NCI-H2081 treated with DMSO at 0.1 percent for 48 hours (cell line): ENCODE measurements at regions not wholly inside any gene's neighbourhood (a gene's known extent, or its start where the extent isn't known, plus 50 kb on each side); places are given as distances from the start of the nearest gene placed in this dataset.

ENCODE experiments used
- DNase-seq: peaks from one replicate; lab custom pipeline; 2025; lab: John Stamatoyannopoulos, UW

DNA sequence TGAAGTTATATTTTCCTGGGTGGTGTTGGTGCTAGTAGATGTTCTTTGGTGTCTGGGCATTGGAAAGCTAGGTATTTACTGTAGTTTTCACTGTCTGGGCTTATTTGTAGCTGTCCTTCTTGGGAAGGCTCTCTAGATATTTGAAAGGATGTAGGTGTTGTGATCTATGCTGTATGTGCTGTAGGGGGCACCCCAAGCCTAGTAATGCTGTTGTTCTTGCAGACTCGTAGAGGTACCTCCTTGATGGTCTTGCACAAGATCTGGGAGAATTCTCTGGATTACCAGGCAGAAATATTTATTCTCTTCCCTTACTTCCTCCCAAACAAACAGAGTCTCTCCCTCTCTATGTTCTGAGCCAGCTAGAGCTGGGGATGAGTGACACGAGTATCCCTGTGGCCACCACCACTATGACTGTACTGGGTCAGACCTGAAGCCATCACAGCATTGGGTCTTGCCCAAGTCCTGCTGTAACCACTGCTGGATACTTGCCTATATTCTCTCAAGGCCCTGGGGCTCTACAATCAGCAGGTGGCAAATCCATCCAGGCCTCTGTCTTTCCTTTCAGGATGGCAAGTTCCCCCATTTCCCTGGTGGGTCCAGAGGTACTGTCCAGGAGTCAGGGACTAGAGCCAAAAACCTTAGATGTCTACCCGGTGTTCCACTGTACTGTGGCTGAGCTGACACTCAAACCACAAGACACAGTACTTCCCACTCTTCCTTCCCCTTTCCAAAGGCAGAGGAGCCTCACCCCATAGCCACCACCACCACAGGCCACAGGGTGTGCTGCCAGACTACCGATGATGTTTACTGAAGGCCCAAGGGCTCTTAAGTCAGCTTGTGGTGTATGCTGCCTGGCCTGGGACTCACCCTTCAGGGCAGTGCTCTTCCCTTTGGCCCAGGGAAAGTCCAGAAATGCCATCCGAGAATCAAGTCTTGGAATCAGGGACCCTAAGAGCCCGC is 195.2 kb upstream of the DPPA4 start:
- DNase-seq = no peak

DNA sequence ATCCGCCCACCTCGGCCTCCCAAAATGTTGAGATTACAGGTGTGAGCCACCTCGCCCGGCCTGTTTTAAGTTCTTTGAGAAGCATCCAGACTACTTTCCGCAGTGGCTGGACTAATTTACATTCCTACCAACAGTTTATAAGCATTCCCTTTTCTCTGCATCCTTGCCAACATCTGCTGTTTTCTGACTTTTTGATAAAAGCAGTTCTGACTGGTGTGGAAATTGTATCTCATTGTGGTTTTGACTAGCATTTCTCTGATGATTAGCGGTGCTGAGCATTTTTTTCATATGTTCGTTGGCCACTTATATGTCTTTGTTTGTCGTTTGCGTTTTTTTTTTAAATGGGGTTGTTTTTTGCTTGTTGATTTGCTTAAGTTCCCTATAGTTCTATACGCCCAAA is 208.4 kb upstream of the DPPA4 start:
- no peak for DNase-seq

DNA sequence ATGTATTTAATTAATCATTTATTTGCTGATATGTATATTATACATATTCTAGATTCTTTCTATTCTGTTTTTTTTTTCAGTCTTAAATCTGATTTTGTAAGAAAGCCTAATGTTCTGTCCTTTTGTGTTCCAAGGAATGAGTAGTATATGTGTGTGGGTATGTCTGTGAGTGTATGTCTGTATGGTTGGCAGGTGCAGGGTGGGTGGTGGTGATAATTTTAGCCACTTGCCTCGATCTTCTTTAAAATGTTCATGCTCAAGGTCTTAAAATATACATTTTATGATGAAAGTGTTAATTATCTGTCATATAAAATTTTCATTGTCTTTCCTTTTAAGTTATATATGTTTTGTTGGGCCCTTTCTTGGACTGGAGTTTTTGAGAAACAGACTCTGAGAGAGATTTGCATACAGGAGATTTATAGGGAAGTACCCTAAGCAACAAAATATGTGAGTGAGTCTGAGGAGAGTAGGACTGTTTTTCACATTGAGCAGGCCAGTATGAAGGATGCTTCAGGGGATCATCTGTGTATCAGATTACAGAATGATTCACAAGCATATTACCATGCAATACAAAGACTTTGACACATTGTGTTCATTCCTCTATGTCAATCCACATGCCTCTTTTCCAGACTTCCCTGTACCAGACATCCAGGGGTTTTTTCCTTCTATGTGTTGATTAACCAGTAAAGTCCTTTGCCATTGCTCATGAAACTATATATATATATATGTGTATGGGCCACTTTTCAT is 211.0 kb upstream of the DPPA4 start:
- no peak for DNase-seq

DNA sequence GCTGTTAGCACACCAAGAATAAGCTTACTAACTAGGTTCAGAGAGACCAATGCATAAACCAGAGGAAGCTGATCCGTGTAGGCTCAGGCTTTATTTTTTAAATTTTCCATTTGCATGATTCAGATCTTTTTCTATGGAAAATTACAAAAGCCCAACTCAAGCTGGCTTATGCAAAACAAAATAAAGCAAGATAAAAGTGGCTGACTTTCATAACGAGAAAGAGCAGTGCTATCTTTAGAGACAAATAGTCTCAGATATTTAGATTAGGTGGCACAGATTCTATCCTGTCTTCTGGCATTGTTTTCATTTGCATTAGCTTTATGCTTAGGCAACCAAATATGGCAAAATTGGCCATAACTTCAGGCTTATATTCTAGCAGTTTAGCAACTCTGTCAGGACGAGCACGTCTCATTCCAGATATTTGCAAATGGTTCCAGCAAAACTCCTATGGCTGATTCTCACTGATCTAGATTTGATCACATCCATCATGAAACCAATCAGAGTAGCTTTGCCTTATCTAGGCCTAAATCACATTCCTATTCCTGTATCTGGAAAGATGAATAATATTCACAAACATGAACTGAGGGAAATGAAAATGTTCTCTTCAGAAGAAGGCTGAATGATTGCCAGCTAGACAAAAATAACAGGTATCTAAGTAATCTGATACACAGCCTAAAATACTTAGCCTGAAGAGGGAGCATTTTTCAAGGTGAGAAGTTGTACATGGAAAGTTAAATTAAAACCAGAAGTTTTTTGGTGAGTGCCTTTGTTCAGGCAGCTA is 216.4 kb upstream of the DPPA4 start:
- DNase-seq = no peak

DNA sequence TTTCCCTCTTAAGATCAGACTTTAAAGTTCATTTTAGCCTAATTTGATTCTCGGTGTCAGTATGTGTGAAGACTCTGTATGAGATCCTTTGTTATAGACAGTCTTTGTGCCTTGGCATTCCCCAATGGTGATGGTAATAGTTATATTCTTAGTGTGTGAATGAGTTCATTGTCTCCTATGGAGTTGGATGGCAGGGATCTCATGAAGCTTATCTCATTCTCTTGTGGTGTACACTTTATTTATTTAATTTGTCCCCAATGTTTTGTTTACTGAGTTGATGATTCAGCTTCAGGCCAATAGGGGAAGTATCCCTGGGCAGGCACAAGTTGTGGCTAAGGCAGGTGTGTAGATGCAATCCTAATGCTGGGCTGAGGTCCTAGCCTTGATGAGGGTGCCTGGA is 222.0 kb upstream of the DPPA4 start:
- DNase-seq = no peak

DNA sequence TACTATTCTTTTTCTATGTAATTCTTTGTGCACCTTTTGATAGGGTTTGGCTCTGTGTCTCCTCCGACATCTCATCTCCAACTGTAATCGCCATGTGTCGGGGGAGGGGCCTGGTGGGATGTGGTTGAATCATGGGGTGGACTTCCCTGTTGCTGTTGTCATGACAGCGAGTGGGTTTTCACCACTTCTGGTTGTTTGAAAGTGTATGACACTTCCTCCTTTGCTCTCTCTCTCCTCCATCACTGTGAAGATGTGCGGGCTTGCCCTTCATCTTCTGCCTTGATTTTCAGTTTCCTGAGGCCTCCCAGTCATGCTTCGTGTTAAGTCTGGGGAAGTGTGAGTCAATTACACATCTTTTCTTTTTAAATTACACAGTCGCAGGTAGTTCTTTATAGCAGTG is 225.8 kb upstream of the DPPA4 start:
- DNase-seq = no peak

DNA sequence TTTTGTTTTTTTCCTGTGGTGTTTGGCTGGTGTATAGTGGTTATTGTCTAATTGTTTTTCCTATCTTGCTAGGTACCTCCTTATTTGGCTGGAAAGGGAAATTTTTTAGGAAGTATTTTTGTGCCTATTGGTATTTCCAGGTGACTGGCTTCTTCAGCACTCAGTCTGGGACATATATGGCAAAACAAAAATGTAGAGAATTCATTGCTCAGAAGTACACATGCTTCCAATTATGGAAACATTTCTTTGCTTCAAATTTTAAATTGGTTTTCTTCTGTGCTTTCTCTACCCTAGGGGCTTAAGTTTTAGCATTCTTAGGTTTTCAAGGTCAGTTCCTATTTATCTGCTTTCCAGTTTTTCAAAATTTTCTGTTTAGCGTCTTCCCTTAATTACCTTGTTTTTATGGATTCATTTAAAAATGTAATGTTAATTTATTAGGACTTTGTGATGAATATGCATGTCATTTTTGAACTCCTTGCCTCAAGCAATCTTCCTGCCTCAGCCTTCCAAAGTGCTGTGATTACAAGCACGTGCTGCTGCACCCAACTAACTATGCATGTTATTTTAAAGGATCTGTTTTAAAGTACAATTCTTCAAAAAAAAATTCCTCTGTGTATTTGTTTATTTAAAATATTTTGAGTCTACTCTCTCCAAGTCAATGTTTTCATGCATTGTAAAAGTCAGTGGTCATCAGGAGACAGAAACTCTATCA is 231.9 kb upstream of the DPPA4 start:
- no peak for DNase-seq

DNA sequence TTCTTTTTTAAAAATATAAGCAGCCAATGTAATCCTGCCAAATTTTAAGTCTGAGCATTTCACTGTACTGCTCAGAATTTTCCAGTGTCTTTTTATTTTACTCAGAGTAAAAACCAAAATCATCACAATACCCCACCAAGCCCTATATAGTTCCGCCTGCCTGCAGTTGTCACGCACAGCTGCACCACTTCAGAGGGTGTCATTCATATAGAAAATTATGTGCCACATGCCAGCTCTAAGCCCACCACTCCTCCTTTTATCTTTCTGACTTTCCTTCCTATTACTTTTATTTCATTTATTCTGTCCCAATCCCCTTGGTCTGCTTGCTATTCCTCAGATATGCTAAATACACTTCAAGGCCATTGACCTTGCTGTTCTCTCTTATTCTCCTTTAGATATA is 233.1 kb upstream of the DPPA4 start:
- no peak for DNase-seq

DNA sequence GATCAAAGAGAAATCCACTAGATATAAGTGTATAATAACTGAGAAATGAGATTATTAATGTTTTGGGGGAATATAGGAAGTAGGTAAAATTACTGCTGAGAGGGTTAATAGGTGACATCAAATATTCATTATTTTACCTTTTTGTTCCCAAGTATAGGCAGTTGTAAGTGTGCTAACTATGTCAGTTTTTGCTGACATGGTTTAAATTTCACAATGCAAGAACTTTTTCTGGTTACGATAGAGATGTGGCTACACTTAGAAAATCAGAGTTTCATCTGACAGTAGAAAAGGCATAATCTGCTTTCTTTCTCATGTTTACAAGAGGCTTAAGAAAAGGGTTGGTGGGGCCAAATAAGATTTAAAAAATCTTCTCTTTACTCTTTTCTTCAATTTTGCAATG is 235.0 kb upstream of the DPPA4 start:
- DNase-seq = no peak

DNA sequence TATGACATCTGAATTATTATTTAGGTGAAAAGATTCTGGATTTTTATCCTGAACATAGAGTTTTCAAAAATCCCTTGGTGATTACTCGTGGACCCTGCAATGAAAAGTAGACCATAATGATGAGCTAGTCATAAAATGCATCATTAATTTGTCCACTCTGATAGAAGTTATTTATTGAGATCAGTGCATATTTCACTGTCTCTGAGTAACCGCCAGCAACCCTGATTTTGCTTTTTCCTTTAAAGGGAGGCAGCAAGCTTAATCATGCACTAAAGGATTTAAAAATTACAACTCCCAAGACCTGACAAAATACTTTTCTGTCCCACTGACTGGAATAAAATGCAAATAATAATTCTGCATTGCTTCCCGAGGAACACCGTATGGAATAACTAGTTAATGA is 259.6 kb upstream of the DPPA4 start:
- no peak for DNase-seq

DNA sequence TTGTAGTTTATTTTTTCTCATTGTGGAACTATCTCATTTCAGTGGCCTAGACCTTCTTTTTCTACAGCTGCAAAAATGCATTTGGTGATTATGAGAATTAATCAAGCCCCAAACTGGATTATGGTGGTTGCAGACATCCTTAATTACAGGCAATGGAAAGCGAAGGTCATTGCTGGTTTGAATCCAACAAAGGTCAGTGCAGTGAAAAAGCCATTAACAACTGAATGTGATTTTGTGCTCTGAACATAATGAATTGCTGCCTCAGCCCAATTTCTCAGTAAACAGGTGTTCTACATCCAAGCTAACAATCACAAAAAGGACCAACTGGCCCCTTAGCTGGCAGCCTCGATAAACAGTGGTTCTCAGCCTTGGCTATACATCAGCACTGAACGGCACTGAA is 260.1 kb upstream of the DPPA4 start:
- no peak for DNase-seq

DNA sequence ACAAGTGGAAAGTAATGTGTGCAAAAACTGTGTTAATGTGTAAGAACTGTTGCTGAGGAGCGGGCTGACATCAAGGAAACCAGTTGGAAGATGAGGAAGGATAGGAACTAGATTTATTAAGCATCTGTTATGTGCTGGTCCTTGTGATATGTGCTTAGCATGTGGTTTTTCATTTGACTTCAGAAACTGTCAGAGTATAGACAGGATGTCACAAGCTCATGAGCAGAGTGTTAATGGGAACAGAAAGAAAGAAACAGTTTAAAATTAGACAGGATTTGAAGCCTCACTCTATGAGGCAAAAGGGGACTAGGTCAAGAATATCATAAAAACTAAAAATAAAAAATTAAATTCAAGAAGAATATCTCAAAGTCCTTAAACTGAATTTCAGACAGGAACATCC is 270.6 kb upstream of the DPPA4 start:
- no peak for DNase-seq

DNA sequence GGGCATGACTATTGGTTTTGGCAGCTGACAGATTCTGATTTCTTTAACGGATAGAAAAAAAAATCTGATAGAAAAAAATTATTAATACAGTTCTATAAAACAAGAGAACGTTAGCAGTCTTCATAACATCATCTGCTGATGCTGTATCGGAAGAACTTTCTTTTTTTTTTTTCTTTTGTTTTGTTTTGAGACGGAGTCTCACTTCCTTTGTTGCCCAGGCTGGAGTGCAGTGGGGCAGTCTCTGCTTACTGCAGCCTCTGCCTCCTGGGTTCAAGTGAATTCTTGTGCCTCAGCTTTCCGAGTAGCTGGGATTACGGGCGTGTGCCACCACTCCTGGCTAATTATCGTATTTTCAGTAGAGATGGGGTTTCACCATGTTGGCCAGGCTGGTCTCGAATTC is 271.2 kb upstream of the DPPA4 start:
- no peak for DNase-seq

DNA sequence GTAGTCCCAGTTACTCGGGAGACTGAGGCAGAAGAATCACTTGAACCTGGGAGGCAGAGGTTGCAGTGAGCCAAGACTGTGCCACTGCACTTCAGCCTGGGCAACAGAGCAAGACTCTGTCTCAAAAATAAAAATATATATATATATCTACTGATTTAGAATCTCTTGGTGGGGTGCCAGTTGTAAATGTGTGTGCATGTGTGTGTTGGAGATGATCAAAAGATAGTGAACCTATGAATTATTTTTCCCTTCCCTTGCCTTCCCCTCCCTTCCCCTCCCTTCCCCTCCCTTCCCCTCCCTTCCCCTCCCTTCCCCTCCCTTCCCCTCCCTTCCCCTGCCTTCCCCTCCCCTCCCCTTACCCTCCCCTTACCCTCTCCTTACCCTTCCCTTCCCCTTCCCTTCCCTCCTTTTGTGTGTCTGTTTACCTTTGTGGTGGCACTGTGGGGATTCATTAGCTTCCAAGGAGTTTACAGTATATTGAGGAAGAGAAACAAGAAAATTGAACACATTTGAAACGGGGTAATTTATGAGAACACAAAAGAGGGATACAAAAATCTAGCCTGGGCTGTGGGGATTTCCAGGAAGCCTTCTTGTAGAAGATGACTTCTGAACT is 281.5 kb upstream of the DPPA4 start:
- no peak for DNase-seq

DNA sequence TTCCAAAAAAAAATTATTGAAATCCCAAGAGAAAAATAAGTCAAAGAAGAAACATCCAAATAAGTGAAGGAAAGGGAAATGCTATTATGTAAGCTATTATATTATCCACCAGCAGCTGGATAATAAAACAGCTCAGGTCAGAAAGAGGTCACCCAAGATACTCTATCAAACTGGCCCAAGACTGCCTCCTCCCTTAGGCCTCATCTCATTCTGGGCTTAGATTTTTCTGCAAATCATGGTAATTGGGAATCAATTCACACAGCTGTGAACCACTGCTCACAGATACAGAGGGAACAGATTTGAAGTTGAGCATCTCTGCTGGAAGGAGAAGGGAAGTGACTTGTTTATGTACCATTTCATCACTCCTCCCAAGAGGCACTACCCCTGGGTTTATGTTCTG is 294.6 kb upstream of the DPPA4 start:
- DNase-seq = no peak

DNA sequence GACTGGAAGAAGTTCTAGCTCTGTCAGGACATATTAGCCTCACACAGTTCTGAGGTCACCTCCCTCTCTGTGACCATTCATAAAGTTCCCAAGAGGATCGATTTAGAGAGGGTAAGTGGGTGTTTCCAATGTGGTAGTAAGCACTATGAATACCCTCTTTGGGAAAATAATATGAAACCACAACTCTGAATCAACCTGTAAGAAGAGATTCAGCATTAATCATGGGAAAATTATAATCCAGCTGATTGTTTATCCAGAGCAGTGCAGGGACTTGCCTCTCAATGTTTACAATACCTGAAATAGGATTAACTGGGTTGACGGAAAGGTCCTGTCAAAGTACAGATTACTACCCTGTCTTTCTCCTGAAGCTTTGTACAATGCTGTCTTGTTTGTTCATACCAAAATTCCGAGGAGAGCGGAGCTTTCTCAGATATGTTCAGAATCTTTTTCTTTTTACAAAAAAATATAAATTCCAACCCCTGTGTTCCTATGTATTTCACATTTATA is 302.9 kb upstream of the DPPA4 start:
- DNase-seq = no peak

DNA sequence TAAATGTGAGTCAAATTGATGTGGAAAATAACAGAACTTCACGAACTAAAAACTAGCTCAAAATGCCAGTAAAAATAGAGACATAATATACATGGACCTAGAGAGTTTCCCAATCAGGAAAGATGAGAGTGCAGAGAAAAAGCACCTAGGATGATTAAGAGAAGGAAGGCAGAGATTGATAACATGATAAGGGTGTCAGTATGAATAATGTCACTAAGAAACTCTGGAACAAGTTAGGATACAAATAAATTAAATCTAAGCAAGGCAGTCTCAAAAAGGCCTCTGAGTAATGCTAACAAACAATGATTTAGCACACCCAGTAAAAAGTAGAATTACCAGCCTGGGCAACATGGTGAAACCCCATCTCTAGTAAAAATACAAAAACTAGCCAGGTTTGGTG is 304.7 kb upstream of the DPPA4 start:
- no peak for DNase-seq

DNA sequence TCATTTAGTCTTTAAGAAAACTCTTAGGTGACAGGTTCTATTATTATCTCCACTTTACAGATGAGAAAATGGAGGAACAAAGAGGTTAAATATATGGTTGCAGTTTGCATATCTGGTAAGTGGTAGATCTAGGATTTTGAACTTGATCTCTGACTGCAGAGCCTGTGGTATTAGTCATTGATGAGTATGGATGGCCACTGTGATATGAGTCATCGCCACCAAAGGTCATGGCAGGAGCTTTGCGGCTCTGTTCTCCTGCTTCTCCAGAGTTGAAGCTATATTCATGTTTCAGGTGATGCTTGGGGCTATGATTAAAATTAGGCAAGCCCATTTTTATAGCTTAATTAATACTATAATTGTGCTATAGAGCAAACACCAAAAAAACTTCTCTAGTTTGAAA is 306.2 kb upstream of the DPPA4 start:
- DNase-seq = no peak

DNA sequence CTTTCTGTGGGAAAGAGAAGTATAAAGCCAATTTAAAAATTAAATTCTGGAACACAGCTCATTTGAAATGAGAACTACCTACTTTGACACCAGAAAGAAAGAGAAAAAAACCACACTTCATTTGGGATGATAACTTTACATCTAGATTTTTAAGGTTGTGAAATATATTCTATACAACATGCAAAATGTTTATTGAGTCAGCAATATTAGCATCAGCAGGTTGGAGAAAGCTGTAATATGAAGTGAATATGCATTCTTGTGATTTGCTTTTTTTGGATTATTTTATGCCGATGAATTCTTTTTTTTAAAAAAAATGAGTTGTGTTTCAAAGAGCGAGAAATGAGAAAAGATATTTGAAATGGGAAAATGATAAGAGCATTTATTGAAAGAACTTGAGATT is 307.0 kb upstream of the DPPA4 start:
- no peak for DNase-seq

DNA sequence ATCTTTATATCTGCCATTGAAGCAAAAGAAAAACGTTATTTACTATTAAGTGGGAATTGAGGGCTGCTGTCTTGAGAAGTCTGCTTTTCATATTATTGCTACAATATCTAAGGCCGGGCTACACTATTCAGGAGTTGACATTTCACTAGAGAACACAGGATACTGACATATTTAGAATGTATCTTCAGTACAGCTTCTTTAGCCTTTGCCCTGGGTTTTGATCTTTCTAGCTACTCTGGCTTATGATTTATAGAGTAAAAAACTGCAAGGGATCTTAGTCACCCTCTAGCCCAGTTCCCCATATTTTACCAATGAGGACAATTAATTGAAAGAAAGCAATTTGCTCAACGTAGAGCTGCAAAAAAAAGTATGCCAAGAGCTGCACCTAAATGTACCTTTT is 307.4 kb upstream of the DPPA4 start:
- no peak for DNase-seq

DNA sequence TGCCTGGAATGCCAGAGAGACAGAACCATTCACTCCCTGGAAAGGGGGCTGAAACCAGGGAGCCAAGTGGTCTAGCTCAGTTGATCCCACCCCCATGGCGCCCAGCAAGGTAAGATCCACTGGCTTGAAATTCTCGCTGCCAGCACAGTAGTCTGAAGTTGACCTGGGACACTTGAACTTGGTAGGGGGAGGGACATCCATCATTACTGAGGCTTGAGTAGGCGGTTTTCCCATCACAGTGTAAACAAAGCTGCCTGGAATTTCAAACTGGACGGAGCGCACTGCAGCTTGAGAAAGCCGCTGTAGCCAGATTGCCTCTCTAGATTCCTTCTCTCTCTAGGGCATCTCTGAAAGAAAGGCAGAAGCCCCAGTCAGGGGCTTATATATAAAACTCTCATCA is 310.7 kb upstream of the DPPA4 start:
- no peak for DNase-seq
